ENCODE measurements at regions not wholly inside any gene's neighbourhood (a gene's known extent, or its start where the extent isn't known, plus 50 kb on each side); places are given as distances from the start of the nearest gene placed in this dataset.
"Not testable (repeated sequence)": the region's sequence is repeated elsewhere in the genome, so short reads cannot be mapped to it uniquely, and the experiment has no call there.

DNA sequence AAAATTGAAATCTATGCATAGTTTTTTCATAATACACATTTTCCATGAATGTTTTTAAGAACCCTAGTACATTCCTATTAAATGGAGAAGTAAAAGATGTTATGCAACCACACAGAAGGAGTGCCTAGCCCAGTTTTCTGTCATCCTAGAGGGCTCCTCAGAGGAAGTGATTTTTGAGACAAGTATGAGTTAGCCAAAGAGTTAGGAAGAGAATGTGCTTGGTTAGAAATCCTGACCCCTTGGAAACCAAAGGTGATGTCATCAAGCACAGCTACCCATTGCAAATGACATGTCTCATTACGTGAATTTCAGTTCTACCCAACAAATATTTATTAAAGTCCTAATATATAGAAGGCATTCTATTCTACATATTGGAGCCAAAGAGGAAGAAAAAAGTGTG, 88.9 kb upstream of the TNFSF4 start:
- ATAC-seq (no peak), DNase-seq (no peak)
- intact Hi-C loops (cut with micrococcal nuclease): no loop called here

DNA sequence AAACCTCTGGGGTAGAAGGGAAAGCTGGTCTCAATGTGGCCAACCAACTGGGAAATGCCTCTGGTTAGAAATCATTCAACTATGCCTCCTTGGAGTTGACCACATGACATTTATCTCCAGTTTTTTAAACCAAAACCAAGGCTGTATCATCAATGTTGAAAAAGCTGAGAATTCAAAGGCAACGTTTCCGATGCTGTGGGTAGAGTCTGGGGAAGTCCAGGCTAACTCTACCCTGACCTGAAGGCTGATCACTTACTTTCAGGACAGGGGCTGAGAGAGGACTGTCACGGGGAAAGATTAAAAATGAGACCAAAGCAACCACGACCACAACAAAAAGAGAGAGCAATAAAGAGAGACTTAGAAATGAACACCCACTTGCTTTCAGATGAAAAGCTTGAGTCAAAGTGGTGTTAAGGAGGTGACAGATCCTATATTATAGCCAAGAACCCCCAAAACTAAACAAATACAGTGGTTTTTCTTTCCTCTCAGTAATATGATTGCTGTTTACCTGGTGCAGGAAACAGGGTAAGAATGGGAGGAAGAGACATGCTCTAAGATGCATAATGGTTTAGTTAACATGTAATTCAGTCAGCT, 90.8 kb upstream of the TNFSF4 start:
- intact Hi-C loops (cut with micrococcal nuclease): no loop called here
- no peak for ATAC-seq
- no peak for DNase-seq

DNA sequence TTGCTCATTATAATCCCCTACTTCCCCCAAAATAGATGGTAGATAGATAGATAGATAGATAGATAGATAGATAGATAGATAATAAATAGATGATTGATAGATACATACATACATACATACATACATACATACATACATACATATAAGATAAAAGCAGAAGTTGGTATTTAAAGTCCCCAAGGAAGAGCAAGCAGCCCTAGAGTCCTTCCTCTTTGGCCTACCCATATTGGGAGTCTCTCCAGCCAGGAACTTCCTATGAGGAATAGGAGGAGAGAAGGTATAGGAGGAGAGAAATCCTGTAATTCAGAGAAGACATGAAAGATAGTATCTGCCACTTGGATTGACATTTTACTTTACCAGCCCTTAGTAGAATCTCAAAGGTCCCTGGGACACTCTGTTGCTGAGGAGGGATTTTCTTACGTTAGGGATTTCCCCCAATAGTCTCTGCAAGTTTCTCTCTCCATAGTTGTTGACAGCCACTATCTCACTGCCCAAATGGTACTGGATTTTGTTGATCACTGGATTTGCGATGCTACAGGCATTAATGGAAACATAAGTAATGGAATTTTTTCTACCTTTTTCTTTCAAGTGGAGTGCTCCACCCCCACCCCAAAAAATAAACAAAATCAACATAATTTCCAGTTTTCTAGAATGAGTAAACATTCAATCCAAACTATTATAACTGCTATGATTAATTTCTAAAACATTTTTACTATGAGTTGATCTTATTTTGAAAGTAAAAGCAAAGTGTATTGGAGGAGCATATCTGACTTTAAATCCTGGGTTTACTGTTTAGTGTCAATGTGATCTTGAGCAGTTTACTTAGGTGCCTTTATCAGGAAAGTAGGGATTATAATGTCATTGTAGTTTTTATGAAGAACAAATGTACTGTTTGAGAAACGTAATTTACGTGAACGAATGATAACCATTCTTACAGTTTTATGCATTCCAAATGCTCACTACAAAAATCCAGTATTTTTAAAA, 93.2 kb upstream of the TNFSF4 start:
- ATAC-seq: no peak
- no peak for DNase-seq
- intact Hi-C loops (cut with micrococcal nuclease): no loop called here

DNA sequence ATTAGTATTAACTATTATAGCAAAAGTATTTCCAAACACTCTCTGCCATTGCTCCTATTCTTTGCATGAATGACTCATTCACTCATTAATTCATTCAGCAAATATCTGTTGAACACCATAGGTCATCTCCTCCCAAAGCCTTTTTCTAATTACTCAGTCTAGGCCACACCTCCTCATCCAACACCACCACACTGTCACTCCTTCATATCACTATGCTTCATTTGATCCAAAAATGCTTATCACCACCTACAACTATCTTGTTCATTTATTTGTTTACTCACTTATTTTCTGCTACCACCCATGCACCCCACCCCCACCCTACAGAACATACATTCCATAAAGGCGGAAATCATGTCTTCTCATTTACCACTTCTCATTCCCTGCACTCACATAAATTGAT, 94.4 kb upstream of the TNFSF4 start:
- ATAC-seq: no peak
- no peak for DNase-seq
- intact Hi-C loops (cut with micrococcal nuclease): no loop called here

DNA sequence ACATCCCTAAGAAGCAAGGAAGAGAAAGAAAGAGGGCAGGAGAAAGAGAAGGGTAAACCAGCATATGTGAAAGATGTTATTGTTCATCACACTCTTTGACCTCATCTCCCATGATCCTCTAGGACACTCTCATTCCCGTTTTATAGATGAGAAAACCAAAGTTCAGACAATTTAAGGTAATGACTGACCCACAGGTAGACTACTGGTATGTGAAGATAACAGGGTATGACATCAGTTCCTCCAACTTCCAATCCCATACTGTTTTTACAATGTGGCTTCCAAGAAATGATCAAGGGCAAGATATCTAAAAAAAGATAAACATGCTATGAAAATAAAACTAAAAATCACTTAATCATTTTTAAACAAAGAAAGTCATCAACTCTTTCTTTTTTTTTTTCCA, 95.2 kb upstream of the TNFSF4 start:
- ATAC-seq (no peak), DNase-seq (no peak)
- intact Hi-C loops (cut with micrococcal nuclease): no loop called here

DNA sequence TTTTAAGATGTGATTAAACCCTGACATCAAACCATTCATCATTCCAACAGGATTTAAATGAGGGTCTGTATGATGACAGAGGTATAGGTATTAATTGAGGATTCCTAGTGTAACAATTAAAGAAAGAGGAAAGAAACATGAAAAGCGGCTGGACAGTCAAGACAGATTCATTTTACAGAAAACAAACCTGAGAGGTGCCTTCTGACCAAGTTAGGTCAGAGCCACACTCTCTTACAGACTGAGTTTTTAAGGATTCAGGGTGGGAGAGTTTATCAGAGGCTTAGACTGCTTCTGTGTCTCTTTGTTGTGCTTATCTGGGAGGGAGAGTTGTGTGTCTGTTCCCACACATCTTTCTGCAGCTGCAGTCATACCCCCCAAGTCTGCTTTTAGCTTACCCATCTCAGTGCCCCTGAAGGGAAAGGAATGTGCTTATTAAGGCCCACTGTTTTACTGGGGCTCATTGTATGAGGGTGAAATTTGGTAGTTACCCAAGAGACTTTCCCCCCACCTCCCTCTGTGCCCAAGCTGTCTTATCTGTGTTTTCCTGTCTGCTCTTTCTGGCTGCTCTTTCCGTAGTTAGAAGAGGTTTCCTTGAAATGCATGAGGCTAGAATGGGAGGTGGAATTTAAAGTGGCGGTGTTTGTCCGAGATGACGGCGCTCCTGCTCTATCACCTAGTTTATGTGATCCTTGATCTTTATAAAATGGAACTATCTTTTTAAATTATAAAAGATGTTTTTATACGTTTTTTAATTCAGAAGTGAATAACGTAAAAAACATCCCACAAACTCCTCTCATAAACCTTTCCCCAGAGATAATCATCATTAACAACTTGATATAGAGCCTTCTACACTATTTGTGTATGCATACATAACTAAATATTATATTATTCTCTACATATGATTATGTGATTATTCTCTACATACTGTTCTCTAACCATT, 96.0 kb upstream of the TNFSF4 start:
- ATAC-seq: no peak
- intact Hi-C loops (cut with micrococcal nuclease): no loop called here

DNA sequence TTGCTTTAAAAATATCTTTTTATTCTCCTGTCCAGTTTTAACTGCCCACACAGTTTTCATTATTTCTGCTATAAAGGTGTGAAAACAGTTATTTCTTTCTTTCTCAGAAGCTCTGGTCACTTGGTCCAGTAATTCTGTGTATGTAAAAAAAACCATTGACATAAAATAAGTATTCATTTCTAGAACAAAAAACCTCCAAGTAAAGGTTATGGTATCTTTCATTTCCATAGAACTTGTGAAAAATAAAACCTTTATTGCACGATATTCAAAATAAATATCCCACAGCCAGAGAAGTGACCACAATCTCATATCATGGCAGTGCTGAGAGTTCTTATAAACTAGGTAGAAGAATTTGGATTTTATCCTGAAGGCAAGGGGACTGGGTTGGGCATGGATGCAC, 96.9 kb upstream of the TNFSF4 start:
- no peak for DNase-seq
- intact Hi-C loops (cut with micrococcal nuclease): no loop called here
- no peak for ATAC-seq

More for the DNA sequence above, 96.0 kb upstream of the TNFSF4 start:
- DNase-seq: no peak

DNA sequence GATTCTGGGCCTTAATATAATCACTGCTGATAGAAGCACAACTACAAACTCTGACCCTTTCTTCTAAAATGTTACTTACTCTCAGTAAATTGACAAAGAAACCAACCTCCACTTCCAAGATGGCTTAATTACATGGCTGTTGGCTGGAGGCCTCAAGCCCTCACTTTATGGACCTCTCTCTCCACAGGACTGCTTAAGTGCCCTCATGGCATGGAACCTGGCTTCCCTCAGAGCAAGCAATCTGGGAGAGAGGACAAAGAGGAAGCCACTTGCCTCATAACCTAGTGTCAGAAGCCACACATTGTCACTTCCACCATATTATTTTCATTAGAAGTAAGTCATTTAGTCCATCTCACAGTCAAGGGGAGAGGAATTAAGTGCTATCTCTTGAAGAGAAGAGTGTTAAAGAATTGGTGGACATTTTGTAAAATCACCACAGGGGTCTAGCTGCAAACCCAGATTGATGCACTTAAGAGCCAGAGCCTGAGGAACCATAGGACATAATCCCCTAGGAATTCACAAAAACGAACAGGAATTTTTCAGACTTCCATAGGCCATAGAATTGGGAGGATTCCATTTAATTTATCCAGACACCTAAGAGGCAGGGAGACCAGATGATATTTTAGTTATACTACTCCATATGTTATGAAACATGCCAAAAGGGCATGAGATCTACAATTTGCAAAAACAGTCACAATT, 97.5 kb upstream of the TNFSF4 start:
- DNase-seq (no peak), ATAC-seq (no peak)
- intact Hi-C loops (cut with micrococcal nuclease): no loop called here

DNA sequence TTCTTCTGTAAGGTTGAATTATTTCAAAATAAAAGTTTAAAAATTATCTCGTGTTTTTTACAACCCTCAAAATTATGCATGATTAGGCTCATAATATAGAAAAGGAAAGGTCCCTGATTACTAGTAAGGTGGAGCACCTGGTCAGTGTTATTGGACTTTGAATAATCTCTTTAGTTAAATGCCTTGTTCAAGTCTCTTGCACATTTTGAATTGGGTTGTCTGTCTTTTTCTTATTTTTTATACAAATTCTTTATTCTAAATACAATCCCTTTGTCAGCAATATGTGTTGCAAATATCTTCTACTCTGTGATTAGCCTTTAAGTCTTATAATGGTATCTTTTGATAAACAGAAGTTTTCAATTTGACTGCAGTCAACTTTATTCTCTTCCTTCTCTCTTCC, 100.7 kb upstream of the TNFSF4 start:
- DNase-seq (no peak), ATAC-seq (no peak)
- intact Hi-C loops (cut with micrococcal nuclease): no loop called here

DNA sequence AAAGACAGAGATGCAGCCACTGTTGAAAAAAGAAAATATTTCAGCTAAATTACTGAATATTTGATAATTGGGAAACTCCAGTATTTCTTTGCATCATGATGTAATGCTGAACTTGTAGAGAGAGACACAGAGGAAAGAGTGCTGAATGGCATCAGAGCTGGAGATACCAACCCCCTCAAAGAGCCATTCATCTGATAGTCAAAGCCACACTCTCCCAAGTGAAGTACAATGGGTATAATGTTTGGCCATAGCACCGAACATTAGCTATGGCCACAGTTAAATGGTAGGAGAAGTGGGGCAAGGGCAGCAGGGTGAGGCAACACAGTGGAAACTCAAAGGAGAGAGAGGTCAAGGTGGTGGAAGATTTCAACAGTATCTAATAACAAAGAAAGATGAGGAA, 107.5 kb upstream of the TNFSF4 start:
- intact Hi-C loops (cut with micrococcal nuclease): no loop called here
- no peak for ATAC-seq
- DNase-seq: no peak

DNA sequence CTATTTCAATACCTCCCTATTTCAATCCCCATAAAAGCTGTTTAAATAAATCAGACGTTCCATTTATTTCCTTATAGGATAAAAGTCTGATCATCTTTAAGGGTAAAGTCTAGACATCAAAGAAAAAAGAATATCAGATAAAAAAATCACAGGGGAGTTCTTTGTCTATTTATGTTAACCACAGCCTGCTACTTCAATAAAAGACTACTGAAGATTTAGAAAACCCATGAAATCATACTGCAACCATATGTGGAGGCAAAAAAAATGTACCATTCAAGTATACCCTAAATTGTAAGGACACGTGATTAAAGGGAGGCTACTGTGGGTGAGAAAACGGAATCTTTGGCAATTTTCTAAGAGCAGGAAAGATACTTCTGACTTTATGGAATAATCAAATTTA, 108.2 kb upstream of the TNFSF4 start:
- DNase-seq (no peak), ATAC-seq (no peak)
- intact Hi-C loops (cut with micrococcal nuclease): no loop called here

DNA sequence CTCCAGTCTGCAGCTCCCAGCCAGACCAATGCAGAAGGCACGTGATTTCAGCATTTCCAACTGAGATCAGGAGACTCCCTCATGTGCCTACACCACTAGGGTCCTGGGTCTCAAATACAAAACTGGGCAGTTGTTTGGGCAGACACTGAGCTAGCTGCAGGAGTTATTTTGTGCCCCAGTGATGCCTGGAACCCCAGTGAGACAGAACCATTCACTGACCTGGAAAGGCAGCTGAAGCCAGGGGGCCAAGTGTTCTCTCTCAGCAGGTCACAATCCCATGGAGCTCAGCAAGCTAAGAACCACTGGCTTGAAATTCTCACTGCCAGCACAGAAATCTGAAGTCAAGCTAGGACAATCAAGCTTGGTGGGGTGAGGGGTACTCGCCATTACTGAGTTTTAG, 111.7 kb upstream of the TNFSF4 start:
- DNase-seq (no peak), ATAC-seq (no peak)
- intact Hi-C loops (cut with micrococcal nuclease): no loop called here

DNA sequence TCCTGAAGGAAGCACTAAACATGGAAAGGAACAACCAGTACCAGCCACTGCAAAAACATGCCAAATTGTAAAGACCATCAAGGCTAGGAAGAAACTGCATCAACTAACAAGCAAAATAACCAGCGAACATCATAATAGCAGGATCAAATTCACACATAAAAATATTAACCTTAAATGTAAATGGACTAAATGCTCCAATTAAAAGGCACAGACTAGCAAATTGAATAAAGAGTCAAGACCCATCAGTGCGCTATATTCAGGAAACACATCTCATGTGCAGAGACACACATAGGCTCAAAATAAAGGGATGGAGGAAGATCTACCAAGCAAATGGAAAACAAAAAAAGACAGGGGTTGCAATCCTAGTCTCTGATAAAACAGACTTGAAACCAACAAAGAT, 117.2 kb upstream of the TNFSF4 start:
- intact Hi-C loops (cut with micrococcal nuclease); ATAC-seq; DNase-seq: not testable (repeated sequence)

DNA sequence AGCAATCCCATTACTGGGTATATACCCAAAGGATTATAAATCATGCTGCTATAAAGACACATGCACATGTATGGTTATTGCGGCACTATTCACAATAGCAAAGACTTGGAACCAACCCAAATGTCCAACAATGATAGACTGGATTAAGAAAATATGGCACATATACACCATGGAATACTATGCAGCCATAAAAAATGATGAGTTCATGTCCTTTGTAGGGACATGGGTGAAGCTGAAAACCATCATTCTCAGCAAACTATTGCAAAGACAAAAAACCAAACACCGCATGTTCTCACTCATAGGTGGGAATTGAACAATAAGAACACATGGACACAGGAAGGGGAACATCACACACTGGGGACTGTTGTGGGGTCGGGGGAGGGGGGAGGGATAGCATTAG, 120.9 kb upstream of the TNFSF4 start:
- ATAC-seq; intact Hi-C loops (cut with micrococcal nuclease); DNase-seq: not testable (repeated sequence)

DNA sequence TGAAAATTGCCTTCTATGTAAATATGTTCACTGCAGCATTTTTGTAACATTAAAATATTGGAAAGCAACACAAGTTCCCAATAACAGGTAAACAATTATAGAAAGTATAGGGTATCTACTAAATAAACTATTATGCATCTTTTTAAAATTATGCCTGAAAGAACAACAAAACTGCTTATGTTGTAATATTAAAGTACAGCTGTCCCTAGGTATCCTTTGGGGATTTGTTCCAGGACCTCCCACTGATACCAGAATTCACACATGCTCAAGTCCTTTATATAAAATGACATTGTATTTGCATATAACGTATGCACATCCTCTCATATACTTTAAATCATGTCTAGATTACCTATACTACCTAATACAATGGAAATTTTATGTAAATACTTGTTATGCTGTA, 121.8 kb upstream of the TNFSF4 start:
- ATAC-seq (no peak), DNase-seq (no peak)
- intact Hi-C loops (cut with micrococcal nuclease): no loop called here

DNA sequence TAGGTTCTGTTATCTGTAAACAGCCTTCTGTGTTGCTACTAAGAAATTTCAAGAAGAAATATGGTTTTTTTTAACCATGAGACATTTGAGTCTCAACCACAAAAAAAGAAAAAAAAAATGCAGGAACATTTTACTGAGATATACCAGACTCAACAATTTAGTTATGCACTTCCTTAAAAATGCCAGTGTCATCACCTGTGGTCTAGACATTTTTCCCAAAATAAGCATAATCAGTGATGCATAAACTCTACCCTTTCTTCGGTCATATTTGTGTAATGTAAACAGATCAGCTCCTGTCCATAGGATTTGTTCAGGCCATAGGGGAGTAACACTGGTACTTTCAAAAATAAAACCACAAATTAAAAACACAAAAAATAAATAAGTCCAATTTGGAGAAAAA, 122.6 kb upstream of the TNFSF4 start:
- no peak for ATAC-seq
- intact Hi-C loops (cut with micrococcal nuclease): no loop called here
- no peak for DNase-seq

DNA sequence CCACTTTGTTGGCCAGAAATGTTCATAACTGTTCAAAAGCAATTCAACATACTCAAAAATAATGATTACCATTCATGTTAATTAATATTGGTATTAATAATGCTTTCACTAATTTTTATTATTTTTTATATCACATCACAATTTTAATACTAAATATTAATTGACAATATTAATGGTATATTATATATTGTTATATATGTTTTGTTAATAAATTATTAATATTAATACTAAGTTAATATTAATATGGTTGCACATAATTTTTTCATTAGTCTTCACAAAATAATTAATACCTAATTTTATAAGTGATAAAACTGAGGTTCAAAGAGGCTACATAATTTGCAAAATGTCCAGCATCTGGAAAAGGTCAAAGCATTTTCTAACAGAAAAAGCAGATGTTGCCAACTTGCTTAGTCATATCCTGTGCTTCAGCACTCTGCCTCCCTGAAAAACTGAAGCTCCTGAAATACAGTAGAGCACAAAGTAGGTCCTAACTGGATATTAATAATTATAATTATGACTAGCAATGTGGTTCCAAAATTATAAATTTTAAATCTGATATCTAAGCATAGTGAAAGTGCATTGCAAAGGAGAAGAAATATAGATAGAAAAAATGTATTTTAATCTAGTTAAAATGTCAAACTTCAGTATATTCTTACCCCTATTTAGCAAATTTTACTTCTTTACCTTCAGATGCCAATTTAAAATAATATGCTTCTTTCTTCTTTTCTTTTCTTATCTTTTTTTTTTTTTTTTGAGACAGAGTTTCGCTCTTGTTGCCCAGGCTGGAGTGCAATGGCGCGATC, 123.2 kb upstream of the TNFSF4 start:
- intact Hi-C loops (cut with micrococcal nuclease): no loop called here
- DNase-seq: no peak
- peak; percentile 67 for ATAC-seq

DNA sequence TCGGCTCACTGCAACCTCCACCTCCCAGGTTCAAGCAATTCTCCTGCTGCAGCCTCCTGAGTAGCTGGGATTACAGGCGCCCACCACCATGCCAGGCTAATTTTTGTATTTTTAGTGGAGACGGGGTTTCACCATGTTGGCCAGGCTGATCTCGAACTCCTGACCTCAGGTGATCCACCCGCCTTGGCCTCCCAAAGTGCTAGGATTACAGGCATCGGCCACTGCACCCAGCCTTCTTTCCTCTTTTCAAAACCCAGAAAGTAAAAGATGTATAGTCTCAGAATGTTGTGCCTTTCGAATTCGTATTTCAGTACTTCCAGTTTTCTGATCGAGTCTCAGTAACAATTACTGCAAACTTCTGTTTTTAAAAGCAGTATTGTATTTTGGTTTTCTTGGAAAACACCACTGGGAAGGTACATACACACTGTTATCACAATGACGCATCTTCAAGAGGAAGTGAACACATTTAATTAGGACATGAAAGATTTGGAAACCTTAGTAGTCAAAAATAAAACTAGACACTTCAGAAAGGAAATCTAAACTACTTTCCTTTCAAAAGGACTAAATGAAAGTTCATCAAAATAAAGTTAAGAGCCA, 123.9 kb upstream of the TNFSF4 start:
- peak; percentile 49 for ATAC-seq
- intact Hi-C loops (cut with micrococcal nuclease); DNase-seq: not testable (repeated sequence)

All from left ventricle myocardium superior (tissue), 1 donor.